Ishikawa (cell line): ENCODE measurements at regions not wholly inside any gene's neighbourhood (a gene's known extent, or its start where the extent isn't known, plus 50 kb on each side); places are given as distances from the start of the nearest gene placed in this dataset.

Experiments
- CEBPB ChIP-seq: IDR thresholded peaks from 2 replicates; pipeline ENCODE4 v1.6.1; 2012
- CREB1 ChIP-seq: IDR thresholded peaks from 2 replicates; pipeline ENCODE4 v1.6.1; 2012; ENCODE audit warnings: low read depth
- EGR1 ChIP-seq: IDR thresholded peaks from 2 replicates; pipeline ENCODE4 v1.6.1; 2012
- EP300 ChIP-seq: IDR thresholded peaks from 2 replicates; pipeline ENCODE4 v1.6.1; 2012; ENCODE audit warnings: borderline replicate concordance
- FOXM1 ChIP-seq: IDR thresholded peaks from 2 replicates; pipeline ENCODE4 v1.6.1; 2012; ENCODE audit warnings: low read depth, borderline replicate concordance
- MAX ChIP-seq: IDR thresholded peaks from 2 replicates; pipeline ENCODE4 v1.6.1; 2012
- NFIC ChIP-seq: IDR thresholded peaks from 2 replicates; pipeline ENCODE4 v1.6.1; 2012
- RAD21 ChIP-seq: IDR thresholded peaks from 2 replicates; pipeline ENCODE4 v1.6.1; 2012; ENCODE audit warnings: low read depth
- TAF1 ChIP-seq: IDR thresholded peaks from 2 replicates; pipeline ENCODE4 v1.6.1; 2012; ENCODE audit warnings: low read depth, mild to moderate bottlenecking
- TCF12 ChIP-seq: IDR thresholded peaks from 2 replicates; pipeline ENCODE4 v1.6.1; 2012; ENCODE audit warnings: low read depth
- TEAD4 ChIP-seq: IDR thresholded peaks from 2 replicates; pipeline ENCODE4 v1.6.1; 2012
- USF1 ChIP-seq: IDR thresholded peaks from 2 replicates; pipeline ENCODE4 v1.6.1; 2012
- YY1 ChIP-seq: IDR thresholded peaks from 2 replicates; pipeline ENCODE4 v1.6.1; 2012; ENCODE audit warnings: low read depth
- ZBTB7A ChIP-seq: IDR thresholded peaks from 2 replicates; pipeline ENCODE4 v1.6.1; 2012; ENCODE audit warnings: low read depth
- TF ChIP-seq, protein P1 (sequence below): IDR thresholded peaks from 2 replicates; pipeline ENCODE4 v1.6.1; 2012; ENCODE audit warnings: low read depth, mild to moderate bottlenecking

DNA sequence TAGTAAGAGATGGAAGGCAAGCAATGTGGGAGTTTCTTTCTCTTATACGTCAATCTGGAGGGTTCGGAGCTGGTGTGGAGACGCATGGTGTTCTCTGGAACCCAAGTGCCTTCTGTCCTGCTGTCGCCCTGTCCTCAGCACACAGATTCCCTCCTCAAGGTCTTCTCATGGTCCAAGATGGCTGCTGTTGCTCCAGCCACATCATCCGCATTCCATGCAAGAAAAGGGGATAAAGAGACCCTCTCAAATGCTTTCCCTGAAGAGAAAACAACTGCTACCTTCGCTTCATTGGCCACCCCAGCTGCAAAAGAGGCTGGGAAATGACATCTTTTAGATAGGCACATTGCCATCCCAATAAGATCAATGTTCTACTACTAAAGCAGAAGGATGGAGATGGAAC is 151.2 kb downstream of the ANKRD60 start:
- TF ChIP-seq TCF12 (no peak), FOXM1 (no peak), EGR1 (no peak), ZBTB7A (no peak)

- no peak for TF ChIP-seq TEAD4
- no peak for TF ChIP-seq EGR1
- no peak for TF ChIP-seq USF1
- no peak for TF ChIP-seq ZBTB7A
- no peak for TF ChIP-seq CREB1
- TF ChIP-seq EP300 = no peak
- TF ChIP-seq RAD21 = no peak
- no peak for TF ChIP-seq TAF1
- no peak for TF ChIP-seq FOXM1
- no peak for TF ChIP-seq CEBPB
- TF ChIP-seq TCF12 = no peak
- TF ChIP-seq, protein P1, sequence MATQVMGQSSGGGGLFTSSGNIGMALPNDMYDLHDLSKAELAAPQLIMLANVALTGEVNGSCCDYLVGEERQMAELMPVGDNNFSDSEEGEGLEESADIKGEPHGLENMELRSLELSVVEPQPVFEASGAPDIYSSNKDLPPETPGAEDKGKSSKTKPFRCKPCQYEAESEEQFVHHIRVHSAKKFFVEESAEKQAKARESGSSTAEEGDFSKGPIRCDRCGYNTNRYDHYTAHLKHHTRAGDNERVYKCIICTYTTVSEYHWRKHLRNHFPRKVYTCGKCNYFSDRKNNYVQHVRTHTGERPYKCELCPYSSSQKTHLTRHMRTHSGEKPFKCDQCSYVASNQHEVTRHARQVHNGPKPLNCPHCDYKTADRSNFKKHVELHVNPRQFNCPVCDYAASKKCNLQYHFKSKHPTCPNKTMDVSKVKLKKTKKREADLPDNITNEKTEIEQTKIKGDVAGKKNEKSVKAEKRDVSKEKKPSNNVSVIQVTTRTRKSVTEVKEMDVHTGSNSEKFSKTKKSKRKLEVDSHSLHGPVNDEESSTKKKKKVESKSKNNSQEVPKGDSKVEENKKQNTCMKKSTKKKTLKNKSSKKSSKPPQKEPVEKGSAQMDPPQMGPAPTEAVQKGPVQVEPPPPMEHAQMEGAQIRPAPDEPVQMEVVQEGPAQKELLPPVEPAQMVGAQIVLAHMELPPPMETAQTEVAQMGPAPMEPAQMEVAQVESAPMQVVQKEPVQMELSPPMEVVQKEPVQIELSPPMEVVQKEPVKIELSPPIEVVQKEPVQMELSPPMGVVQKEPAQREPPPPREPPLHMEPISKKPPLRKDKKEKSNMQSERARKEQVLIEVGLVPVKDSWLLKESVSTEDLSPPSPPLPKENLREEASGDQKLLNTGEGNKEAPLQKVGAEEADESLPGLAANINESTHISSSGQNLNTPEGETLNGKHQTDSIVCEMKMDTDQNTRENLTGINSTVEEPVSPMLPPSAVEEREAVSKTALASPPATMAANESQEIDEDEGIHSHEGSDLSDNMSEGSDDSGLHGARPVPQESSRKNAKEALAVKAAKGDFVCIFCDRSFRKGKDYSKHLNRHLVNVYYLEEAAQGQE = no peak
- no peak for TF ChIP-seq YY1
- TF ChIP-seq NFIC = no peak
- no peak for TF ChIP-seq MAX
These were observed 152.0 kb downstream of the ANKRD60 start for GRCh38 chr20:58076405-58076804.

DNA sequence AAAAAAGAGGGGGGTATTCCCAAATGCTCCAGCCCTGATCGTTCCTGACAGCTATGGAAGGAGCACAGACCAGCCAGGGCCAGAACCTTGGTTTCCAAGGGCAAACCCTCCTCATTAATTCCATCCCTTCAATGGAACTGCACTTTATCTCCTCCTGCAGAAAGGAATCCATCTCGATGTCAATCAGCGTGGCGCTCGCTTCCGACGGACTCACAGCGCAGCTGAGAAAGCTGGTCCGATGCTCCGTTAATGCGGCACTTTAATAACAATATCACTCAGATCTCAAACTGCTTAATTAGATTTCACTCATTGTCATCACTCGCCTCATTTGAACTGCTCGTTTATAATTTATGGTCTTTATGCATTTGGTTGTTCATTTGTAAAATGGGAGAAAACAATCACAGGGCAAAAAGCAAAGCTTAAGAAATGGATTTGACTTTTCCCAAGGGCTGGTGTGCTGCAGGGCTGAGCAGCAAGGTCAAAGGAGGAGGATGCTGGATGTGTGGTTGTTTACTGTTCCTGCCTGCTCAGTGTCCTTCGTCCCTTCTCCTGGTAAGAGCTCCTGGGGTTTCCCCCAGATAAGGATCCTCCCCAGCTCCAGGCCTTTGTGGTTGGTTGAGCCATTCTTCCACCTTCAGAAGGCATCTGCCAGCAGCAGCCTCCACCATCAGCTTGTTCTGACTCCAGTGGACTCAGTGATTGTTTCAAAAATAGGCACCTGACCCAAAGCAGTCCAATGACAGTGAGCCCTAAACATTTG is 152.7 kb downstream of the ANKRD60 start:
- no peak for TF ChIP-seq EGR1
- TF ChIP-seq CEBPB = no peak
- TF ChIP-seq, protein P1 = no peak
- TF ChIP-seq USF1 = no peak
- no peak for TF ChIP-seq TEAD4
- TF ChIP-seq NFIC = no peak
- no peak for TF ChIP-seq RAD21
- no peak for TF ChIP-seq FOXM1
- no peak for TF ChIP-seq EP300
- TF ChIP-seq YY1 = no peak
- no peak for TF ChIP-seq MAX
- TF ChIP-seq TCF12 = no peak
- TF ChIP-seq CREB1 = no peak
- no peak for TF ChIP-seq TAF1

GRCh38 chr20:58073945-58074856 is 154.3 kb downstream of the ANKRD60 start:
- TF ChIP-seq NFIC (no peak), USF1 (no peak), TCF12 (no peak), FOXM1 (no peak), CREB1 (no peak), MAX (no peak), TEAD4 (no peak), EP300 (no peak), EGR1 (no peak), ZBTB7A (no peak), YY1 (no peak), TAF1 (no peak), RAD21 (no peak)
- TF ChIP-seq, protein P1 = no peak
